OCI-M2 (cell line): ENCODE measurements at regions not wholly inside any gene's neighbourhood (a gene's known extent, or its start where the extent isn't known, plus 50 kb on each side); places are given as distances from the start of the nearest gene placed in this dataset.
"Not testable (repeated sequence)": the region's sequence is repeated elsewhere in the genome, so short reads cannot be mapped to it uniquely, and the experiment has no call there.

Experiments used
- DNase-seq: peaks from one replicate; lab custom pipeline; 2025; ENCODE audit not compliant: unreplicated experiment; lab: John Stamatoyannopoulos, UW

DNA sequence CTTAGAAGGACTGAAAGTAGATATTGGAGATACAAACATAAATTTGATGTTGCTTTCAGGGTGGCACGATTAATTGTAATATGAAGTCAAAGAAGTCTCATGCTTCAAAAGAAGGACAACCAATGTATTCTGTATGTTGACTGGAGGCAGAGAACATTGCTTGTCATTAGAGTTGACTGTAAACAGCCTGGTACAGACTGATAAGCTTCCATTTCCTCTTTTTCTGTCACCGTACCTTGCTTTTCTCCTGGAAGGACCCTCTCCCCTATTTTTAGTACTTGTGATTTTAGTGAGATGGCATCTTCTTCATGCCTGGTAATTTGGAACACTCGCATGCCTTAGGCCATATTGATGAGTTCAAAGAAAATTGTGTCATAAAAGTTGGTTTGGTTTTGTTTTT lies 809.4 kb downstream of the PRELID2 start:
- DNase-seq, result peak; percentile 24

DNA sequence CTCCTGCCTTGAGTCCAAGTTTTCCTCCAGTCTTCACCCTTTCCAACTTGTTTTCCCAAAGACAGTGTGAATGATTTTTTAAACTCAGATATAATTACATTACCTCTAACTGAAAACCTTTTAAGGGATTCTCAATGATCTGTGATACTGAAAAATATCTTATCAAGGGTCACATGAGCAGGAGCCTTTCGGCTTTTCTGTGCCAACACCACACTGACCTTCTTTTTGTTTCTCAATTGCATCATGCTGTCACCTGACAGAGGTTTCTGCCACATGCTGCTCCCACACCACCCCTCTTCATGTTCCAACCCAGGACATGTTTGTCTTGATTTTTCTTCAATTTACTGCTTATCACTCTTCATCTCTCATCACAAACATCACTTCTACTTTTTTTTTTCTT lies 820.0 kb downstream of the PRELID2 start:
- no peak for DNase-seq

DNA sequence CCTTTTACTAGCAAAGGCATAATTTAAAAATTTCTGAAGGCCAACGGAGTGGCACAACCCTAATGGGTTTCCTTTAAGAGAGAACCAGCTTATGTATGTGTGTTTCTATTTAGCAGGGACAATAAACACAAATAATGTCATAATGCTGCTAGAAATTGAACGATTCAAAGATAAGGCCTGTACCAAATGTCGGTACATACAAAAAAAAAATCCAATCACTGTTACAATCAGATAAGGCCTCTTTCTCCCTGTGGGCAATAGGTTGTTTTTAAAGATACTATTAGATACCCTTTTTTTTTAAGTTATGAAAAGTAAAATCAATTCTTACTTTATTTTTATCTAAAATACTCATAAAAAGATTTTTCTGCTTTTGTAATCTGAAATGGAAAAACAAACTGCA lies 821.0 kb downstream of the PRELID2 start:
- DNase-seq, result no peak

DNA sequence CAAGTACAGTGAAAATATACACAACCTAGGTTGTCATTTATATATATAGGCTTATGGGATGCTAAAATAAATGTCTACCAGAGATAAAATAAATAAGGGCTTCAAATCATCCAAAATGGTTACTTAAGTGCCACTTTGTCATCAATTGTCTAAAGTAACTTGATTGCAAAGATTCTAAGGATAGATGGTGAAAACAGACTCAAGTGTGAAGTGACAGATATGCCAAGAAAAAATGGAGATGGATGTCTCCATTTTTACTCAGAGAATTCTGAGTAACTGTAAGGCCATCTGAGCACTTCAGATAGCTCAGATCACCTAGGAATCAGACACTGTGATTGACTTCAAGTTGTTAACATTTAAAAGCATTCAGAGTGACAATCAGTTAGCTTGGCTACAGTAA lies 824.3 kb downstream of the PRELID2 start:
- no peak for DNase-seq

DNA sequence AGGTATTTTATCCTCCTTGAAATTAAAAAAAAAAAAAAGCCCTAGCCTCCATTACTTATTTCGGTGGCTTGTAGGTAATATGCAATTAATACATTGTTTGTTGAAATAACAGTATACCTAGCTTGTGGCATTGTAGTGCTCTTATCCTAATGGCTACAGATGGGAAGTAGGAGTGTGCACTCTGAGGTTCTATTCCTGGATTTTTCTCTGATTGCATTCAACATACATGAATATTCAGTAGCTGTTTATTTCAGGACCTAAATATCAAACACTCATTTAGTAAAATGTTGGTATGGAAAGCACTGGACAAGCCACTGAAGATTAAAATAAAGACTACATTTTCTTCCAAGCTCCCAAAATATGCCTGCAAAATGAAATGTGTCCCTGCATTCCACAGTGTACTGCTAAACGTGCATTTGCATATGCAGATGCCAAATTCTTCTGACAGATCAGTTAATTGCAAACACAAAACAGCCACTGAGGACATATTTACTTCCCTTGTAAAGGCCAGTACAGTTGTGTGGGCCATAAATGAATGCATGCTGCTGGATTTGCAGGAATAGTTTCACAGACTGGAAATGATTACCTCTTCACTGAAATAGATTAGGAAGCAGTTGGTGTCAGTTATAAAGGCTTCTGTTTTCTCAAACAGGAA lies 826.1 kb downstream of the PRELID2 start:
- no peak for DNase-seq

DNA sequence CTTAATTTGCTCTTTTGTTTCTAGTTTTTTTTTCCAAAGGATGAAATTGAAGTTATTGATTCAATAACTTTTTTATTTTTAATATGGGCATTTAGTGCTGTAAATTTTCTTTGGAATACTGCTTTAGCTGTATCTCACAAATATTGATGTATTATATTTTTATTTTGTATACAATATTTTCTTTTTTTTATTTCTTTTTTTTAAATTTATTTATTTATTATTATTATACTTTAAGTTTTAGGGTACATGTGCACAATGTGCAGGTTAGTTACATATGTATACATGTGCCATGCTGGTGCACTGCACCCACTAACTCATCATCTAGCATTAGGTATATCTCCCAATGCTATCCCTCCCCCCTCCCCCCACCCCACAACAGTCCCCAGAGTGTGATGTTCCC lies 823.7 kb downstream of the KCTD16 start:
- not testable (repeated sequence) for DNase-seq

DNA sequence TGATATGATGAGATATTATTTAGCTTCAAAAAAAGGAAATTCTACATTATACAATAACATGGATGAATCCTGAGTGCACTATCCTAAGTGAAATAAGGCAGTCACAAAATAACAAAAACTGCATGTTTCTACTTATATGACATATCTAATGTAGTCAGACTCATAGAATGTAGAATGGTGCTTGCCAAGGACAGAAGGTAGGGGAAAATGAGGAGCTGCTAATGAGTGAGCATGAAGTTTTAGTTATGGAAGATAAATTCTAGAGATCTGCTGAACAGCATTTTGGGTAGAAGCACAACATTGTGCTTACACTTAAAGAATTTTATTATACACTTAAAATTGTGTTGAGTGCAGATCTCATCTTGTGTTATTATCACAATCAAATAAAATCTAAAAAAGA lies 812.4 kb downstream of the KCTD16 start:
- DNase-seq, result no peak

DNA sequence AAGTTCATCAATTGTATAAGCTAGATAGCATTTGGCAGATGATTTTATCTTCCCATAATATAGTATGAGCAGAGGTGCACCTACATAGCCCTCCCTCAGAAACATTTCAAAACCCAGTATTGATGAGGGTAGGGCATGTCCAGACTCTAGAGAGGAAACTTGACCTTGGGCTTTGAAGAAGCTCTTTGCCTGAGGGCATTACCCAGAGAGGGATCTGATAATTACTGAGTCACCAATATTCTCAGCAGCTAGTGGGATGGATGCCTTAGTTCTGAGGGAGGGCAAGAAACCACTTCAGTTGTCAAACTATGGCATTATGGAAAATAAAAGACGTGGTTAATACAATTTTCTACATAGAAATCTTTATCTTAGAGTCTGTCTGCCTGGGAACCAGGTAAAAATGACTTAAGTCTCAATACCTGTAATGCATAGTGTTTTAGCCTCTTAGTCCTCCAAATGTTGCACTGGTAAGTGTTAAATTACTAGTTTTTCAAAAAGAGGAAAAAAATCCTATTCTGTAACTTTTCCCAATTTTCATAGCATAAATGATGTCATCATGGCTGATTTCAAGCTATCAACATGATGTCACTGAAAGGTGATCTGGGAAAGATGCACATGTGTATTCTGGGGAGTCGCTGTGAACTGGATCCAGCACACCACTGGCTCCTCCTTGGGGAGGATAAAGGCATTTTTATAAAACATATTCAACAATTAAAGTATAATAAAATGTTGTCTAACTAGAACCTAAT lies 809.0 kb downstream of the KCTD16 start:
- no peak for DNase-seq

DNA sequence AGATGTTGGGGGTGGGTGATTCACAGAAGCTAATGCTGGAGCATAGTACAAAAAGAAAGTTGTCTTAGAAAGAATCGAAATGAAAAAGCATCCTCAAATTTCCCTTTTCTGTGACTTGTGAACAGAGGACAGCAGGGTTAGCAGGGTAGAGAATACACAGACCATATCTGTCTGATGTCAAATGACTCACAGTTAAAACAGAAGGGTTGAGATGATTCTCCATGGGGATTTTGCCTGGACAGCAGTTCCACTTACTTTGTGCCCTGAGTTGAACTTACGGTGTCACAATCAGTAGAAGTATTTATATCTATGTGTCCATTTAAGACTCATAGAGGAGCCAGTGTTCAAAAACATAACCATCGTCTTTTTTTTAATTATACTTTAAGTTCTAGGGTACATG lies 801.6 kb downstream of the KCTD16 start:
- no peak for DNase-seq

DNA sequence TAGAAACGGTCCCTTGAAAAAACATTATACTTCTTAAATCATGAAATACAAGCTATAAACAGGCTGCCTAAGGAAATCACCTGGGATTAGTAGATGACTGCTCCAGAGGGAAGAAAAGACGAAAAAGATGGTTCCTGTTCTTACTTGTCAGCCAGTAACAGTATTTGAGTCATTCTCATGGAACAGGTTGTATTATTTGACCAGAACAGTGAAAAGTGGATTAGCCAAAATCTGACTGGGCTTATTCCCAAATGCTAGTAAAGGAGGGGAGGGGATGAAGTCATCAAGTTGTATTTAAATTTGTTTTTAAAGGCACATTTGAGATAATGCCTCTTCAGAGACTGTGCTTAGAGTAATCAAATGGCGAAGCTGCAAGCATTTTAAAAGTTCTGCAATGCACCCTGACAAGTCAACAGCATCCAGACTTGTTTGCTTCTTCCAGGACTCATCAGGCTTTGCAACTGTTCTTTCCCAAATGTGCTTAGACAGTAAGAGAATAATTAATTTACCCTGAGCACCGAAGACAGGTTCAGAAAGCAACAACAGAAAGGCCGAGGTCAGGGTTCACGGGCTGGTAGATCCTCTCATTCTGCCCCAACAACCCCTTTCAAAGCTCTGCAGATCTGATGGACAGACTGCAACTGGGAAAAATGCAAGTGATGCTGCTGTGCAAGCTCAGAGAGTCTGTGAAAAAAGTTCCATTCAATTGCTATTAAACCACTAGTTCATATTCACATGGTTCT lies 800.6 kb downstream of the KCTD16 start:
- DNase-seq, result no peak

DNA sequence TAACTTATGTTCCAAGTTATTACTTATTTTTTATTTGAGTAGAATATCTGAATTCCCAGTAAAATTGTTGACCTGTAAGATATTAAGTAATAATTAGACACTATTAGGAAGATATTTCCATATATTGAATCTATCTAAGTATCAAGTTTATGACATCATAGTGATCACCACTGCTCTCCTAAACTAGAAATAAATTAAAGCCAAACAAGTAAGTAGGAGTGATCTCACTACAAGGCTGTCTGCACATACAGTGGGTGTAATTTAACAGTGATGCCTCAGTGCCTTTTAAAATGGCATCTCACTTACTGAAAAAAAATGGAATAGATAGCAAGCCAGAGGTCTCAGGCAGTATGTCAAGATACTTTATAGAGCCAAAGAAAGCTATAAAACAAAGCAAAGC lies 789.6 kb downstream of the KCTD16 start:
- DNase-seq, result no peak

DNA sequence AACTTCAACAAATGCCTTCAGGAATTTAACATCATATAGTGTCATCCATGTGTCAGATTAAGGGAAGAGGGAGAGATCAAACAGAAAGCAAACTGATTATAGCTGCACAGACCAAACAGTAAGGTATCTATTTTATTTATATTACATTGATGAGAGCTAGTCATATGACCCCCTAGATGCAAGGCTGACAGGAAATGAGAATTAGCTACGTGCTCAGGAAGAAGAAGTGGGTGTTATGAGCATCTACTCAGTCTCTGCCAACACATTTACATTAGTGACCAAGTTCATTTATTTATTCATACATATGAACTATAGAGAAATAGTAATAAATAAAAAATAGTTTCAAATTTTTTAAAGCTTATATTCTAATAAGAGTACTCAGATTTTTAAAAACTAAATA lies 787.3 kb downstream of the KCTD16 start:
- DNase-seq, result no peak

DNA sequence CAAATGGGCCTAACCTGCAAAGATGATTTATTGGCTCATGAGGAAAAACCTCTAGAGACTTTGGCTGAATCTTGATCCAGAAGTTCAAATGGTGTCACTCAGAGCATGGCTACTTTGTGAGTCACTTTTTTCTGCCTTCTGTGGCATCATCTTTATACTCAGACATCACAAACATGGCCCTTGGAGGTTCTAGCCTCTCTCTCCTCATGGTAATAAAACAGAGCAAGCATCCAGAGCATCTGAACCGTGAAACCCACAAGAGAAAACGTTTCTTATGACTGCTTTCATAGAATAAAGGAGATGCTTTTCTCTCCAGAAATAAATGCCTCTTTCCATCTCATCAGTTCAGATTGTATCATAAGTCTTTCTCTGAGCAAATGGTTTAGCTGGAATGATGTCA lies 780.3 kb downstream of the KCTD16 start:
- DNase-seq, result no peak

DNA sequence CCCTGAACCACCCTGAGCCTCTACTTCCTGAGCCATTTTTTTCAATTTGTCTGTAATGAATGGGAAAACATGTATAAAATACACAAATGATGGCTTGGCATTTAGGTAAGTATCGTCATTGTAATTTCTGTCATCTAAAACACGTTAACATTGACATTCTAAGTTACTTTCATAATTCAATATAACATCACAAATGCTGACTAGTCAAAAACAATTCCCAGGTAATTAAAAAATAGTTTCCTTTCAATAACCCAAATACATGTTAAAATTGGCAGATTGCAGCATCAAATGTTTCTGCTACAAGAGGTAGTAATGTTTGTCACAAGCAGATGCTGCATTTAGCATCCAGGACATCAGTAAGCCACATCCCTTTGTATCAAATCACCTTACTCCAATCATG lies 776.4 kb downstream of the KCTD16 start:
- no peak for DNase-seq

DNA sequence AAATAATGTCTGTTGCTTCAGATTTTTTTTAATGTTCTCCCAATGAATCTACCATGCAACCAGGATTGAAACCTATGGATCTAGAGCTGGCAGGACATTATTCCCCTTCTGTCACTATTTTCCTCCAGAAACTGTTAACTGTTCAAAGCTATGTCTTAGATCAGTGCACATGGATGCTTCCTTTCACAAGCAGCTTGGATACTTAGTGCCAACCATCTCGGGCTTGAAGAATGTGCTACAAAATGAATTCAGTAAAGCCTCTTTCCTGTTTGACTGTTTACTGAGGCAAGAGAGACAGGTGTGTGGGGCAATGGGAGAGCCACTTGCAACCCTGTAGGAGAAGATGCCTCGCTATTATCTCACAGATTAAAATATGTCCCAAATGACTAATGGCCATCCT lies 774.8 kb downstream of the KCTD16 start:
- no peak for DNase-seq

DNA sequence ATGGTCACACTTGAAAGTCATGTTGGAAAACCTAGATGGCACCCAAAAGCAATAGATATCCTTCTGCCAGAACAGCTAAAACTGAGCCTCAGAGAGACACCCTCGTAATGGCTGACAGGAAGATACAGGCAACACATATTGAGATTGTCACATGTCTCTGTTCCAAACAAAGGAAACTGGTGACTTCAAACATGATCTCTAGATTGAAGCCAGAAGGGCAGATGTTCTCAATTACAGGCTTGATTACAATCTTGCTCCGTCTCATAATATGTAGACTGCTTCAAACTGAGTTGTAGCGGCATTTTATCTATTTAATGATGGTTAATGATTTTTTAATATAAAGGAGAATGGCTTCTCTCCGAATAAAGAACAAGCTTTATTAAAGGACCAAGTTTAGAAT lies 774.3 kb downstream of the KCTD16 start:
- no peak for DNase-seq

DNA sequence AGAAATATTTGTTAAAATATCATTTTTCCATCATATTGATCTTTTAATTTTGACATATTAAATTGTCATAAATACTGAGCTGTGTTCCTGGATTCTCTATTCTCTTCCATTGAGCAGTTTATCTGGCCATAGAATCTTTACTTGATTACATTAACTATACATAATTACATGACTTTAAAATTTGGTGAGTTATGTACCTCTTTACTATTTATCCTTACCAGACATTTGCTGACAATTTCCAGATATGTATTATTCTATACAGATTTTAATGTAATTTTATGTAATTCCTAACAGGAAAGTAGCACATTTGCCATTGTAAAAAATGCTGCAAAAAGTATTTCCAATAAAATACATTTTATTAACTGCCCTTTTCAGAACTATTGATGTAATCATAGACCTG lies 770.3 kb downstream of the KCTD16 start:
- DNase-seq, result no peak

DNA sequence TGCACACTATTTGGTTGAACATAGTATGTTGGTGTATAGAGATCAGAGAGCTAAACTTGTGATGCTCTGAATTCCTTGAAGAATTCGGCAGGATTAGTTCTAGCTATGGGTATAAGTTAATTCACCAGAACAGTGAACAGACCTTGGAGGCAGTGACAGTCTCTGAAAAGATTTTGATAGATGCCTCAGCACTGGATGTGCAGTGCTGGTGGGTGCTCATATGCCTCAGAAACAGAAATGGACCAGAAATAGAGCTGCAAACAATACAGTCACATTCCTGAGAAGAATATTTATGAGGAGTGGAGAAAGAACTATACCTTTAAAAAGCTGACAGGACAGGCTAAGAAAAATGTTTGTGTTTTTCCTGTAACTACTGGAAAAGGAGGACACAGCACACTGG lies 747.7 kb downstream of the KCTD16 start:
- DNase-seq, result no peak

DNA sequence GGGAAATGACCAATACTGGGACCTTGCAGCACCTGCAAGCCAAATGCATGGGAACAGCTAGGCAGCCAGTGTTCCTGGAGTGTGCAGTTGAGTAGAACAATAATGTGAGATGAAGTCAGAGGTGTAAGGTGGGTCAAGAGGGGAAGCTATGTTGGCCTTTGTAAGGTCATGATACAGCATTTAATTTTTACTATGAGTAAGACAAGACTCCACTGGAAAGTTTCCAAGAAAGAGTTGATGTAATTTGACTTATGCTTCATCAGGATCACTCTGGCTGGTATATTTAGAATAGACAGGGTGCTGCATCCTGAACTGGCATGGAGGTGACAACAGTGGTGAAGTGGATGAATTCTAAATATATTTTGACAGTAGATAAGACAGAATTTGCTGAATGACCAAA lies 744.8 kb downstream of the KCTD16 start:
- no peak for DNase-seq

DNA sequence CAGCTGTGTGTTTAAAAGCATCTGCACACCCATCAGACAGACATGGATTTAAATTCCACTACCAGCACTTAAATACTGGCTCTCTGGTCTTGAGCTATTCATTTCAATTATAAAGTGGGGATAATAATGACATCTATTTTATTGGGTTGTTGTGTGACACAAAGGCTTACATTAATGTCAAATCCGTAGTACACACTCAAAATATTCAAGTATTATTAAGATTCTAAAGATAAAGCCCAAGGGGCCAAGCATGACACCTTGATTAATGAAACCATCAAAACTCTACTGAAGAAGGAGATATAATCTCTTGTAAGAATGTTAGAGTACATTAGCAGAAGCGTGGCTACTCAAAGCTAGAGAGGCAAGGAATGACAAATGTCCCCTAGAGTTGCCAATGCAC lies 743.0 kb downstream of the KCTD16 start:
- DNase-seq, result no peak

DNA sequence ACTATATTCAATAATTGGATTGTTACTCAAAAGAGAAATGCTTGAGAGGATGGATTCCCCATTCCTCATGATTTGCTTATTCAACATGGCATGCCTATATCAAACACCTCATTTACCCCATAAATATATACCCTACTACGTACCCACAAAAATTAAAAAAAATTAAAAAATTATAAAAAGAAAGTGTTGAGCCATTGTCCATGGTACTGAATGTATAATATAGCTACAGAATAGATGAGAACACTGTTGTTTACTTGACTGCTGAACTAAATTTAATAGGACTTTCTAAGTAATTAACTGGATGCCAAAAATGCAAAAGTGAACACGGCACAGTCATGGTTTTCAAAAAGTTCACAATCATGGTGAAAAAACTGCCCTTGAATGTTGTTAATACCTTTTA lies 725.8 kb downstream of the KCTD16 start:
- no peak for DNase-seq

DNA sequence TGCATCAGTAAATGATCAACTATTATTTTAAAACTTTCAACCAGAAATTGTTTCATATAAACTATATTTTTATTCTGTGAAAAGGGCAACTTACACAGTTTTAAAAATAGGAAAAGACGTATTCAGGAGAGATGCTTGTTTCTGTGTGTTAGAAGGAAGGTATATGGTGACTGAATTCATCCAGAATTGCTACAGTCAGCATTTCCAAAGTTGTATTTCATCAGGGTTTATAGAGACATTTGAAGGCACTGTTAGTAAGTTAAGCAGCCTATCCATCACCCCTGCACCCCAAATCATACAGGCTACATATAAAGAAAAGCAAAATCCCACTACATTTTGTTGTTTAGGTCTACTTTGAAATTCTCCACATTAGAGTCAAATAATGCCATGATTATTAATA lies 716.0 kb downstream of the KCTD16 start:
- no peak for DNase-seq
